ENCODE measurements at regions not wholly inside any gene's neighbourhood (a gene's known extent, or its start where the extent isn't known, plus 50 kb on each side); places are given as distances from the start of the nearest gene placed in this dataset.

DNA sequence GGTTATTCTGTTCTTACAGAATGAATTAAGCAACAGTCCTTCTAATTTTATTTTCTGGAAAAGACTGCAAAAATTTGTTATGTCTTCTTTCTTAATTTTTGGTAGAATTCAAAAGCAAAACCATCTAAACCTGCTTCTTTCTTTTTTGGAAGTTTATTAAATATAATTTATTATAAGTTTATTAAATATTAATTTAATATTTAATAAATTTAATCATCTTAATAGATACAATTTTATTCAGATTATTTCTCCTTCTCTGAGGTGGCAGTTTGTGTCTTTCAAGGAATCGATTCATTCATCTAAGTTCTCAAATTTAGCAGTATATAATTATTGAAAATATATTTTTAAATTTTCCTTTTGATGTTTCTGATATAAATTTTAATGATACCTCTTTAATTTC lies 837.5 kb upstream of the LRRC4C start:
- Histone ChIP-seq H3K4me1 (no peaks in the 10 kb centered on the region), H3K9me3 (peaks cover 0 to 9% (median 5%) of the 10 kb centered on the region in 4 donors), H3K4me3 (no peak overlapping the region), H3K27me3 (no peaks in the 10 kb centered on the region), H3K27ac (no peak overlapping the region), H3K36me3 (no peaks in the 10 kb centered on the region)
- DNase-seq: no peak
- 75 to 86% (median 83%) methylated on average over 1 of the region's 1 CpG for WGBS, 5 donors
- intact Hi-C loops (cut with DNase I; ENCODE audit: low total_unique reads): no loop called here
- TF ChIP-seq, protein P1, sequence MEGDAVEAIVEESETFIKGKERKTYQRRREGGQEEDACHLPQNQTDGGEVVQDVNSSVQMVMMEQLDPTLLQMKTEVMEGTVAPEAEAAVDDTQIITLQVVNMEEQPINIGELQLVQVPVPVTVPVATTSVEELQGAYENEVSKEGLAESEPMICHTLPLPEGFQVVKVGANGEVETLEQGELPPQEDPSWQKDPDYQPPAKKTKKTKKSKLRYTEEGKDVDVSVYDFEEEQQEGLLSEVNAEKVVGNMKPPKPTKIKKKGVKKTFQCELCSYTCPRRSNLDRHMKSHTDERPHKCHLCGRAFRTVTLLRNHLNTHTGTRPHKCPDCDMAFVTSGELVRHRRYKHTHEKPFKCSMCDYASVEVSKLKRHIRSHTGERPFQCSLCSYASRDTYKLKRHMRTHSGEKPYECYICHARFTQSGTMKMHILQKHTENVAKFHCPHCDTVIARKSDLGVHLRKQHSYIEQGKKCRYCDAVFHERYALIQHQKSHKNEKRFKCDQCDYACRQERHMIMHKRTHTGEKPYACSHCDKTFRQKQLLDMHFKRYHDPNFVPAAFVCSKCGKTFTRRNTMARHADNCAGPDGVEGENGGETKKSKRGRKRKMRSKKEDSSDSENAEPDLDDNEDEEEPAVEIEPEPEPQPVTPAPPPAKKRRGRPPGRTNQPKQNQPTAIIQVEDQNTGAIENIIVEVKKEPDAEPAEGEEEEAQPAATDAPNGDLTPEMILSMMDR (IDR thresholded peaks at IDR 0.05): no peak
- TF ChIP-seq POLR2A (IDR thresholded peaks at IDR 0.05): no peak
- TF ChIP-seq POLR2AphosphoS5 (IDR thresholded peaks at IDR 0.05): no peak
- TF ChIP-seq EP300 (IDR thresholded peaks at IDR 0.05): no peak

DNA sequence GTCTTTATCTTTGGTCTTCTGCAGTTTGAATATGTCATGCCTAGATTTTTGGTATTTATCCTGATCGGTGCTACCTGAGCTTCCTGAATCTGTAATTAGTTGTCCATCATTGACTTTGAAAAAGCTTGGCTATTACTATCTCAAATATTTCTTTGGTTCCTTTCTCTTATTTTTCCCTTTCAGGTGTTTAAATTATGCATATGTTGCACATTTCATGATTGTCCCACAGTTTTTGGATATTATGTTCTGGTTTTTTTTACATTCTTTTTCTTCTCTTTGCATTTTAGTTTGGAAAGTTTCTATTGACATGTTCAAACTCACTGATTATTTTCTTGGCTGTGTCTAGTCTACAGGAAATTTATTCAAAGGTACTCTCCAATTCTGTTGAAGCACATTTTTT lies 840.3 kb upstream of the LRRC4C start:
- no peaks in the 10 kb centered on the region for H3K4me1 ChIP-seq
- intact Hi-C loops (cut with DNase I; ENCODE audit: low total_unique reads): no loop called here
- H3K27me3 ChIP-seq: no peaks in the 10 kb centered on the region
- no peak for TF ChIP-seq POLR2AphosphoS5 (IDR thresholded peaks at IDR 0.05)
- TF ChIP-seq POLR2A (IDR thresholded peaks at IDR 0.05): no peak
- TF ChIP-seq, protein P1 (IDR thresholded peaks at IDR 0.05): no peak
- no peak for TF ChIP-seq EP300 (IDR thresholded peaks at IDR 0.05)
- 86 to 96% (median 93%) methylated on average over 1 of the region's 1 CpG for WGBS, 5 donors
- no peak for DNase-seq
- no peaks in the 10 kb centered on the region for H3K36me3 ChIP-seq
- H3K27ac ChIP-seq: no peak overlapping the region
- no peak overlapping the region for H3K4me3 ChIP-seq
- H3K9me3 ChIP-seq: peaks cover 0 to 8% (median 2%) of the 10 kb centered on the region in 4 donors

DNA sequence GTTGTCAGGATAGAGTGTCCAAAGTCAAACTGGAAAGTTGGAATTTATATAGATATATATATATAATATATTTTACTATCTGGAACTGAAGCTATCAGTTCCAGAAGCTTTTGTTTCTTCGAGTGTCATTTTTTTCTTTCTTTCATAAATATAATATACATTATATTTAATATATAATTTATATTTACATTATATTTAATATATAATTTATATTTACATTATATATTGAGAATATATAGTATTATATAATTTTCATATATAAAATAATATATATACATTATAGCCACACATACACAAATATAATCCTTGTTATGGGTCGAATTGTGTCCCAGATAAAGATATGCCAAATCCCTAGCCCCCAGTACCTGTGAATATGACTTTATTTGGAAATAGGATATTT lies 842.3 kb upstream of the LRRC4C start:
- H3K36me3 ChIP-seq: no peaks in the 10 kb centered on the region
- TF ChIP-seq, protein P1 (IDR thresholded peaks at IDR 0.05): no peak
- no peak for TF ChIP-seq EP300 (IDR thresholded peaks at IDR 0.05)
- no peak for TF ChIP-seq POLR2AphosphoS5 (IDR thresholded peaks at IDR 0.05)
- no peak for TF ChIP-seq POLR2A (IDR thresholded peaks at IDR 0.05)
- no peak overlapping the region for H3K27ac ChIP-seq
- H3K4me1 ChIP-seq: no peaks in the 10 kb centered on the region
- H3K9me3 ChIP-seq: no peaks in the 10 kb centered on the region
- intact Hi-C loops (cut with DNase I; ENCODE audit: low total_unique reads): no loop called here
- H3K4me3 ChIP-seq: no peak overlapping the region
- DNase-seq: no peak
- no peaks in the 10 kb centered on the region for H3K27me3 ChIP-seq
- WGBS, 5 donors: 76 to 88% (median 86%) methylated on average over 2 of the region's 2 CpGs

DNA sequence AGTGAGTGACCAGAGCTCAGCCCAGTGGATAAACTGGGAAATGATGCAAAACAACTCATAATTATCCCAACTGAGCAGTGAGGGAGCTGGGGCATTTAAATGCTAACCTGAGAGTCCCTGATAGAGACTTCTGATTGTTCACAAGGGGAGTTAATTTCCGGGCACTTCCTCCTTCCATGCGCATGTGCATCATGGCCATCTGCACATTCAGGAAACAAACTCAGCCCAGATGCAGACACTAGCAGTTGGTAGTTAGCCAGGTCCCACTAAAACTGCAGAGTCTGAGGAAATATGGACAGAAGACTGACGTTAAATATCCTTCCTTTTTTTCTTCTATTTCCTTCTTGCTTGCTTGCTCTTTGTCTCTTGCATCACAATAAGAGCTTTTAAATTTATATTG lies 852.1 kb upstream of the LRRC4C start:
- peak in 1 of 2 donors; percentile 19 for DNase-seq
- no peak for TF ChIP-seq POLR2AphosphoS5 (IDR thresholded peaks at IDR 0.05)
- TF ChIP-seq, protein P1 (IDR thresholded peaks at IDR 0.05): no peak
- TF ChIP-seq POLR2A (IDR thresholded peaks at IDR 0.05): no peak
- TF ChIP-seq EP300 (IDR thresholded peaks at IDR 0.05): no peak
- Histone ChIP-seq H3K27ac (no peak overlapping the region), H3K27me3 (no peaks in the 10 kb centered on the region), H3K36me3 (no peaks in the 10 kb centered on the region), H3K4me3 (no peak overlapping the region), H3K4me1 (no peaks in the 10 kb centered on the region), H3K9me3 (no peaks in the 10 kb centered on the region)
- intact Hi-C loops (cut with DNase I; ENCODE audit: low total_unique reads): no loop called here
- 63 to 75% (median 71%) methylated on average over 3 of the region's 3 CpGs for WGBS, 5 donors

Measured in stomach (tissue), 8 donors.